ENCODE measurements at regions not wholly inside any gene's neighbourhood (a gene's known extent, or its start where the extent isn't known, plus 50 kb on each side); places are given as distances from the start of the nearest gene placed in this dataset.

- Histone ChIP-seq H3K27ac (no peak overlapping the region), H3K4me1 (ENCODE audit: insufficient read depth) (no peaks in the 10 kb centered on the region), H3K9me3 (no peaks in the 10 kb centered on the region), H3K27me3 (no peaks in the 10 kb centered on the region), H3K36me3 (no peaks in the 10 kb centered on the region), H3K4me3 (no peak overlapping the region)
- 81 to 95% (median 87%) methylated on average over 6 of the region's 6 CpGs for WGBS, 3 donors
- intact Hi-C loops (cut with DNase I), result no loop called here
- TF ChIP-seq EP300 (IDR thresholded peaks at IDR 0.05), result no peak
- no peak for TF ChIP-seq CTCF (IDR thresholded peaks at IDR 0.05)
- no peak for TF ChIP-seq POLR2A (IDR thresholded peaks at IDR 0.05)
- no peak for DNase-seq
Observed at GRCh38 chr5:173550641-173551040, 65.8 kb downstream of the BOD1 start.

- Histone ChIP-seq H3K27ac (no peak overlapping the region), H3K4me3 (no peak overlapping the region), H3K4me1 (ENCODE audit: insufficient read depth) (no peaks in the 10 kb centered on the region), H3K27me3 (no peaks in the 10 kb centered on the region), H3K36me3 (no peaks in the 10 kb centered on the region), H3K9me3 (no peaks in the 10 kb centered on the region)
- TF ChIP-seq CTCF (IDR thresholded peaks at IDR 0.05), result no peak
- no peak for TF ChIP-seq POLR2A (IDR thresholded peaks at IDR 0.05)
- TF ChIP-seq EP300 (IDR thresholded peaks at IDR 0.05), result no peak
- intact Hi-C loops (cut with DNase I), result no loop called here
- DNase-seq, result no peak
- 82 to 93% (median 91%) methylated on average over 3 of the region's 3 CpGs for WGBS, 3 donors
Observed at GRCh38 chr5:173549644-173550043, 66.8 kb downstream of the BOD1 start.

GRCh38 chr5:173547579-173547978 lies 68.9 kb downstream of the BOD1 start:
- no peaks in the 10 kb centered on the region for H3K36me3 ChIP-seq
- H3K27me3 ChIP-seq, result no peaks in the 10 kb centered on the region
- H3K9me3 ChIP-seq, result no peaks in the 10 kb centered on the region
- intact Hi-C loops (cut with DNase I), result no loop called here
- TF ChIP-seq CTCF (IDR thresholded peaks at IDR 0.05) (no peak), POLR2A (IDR thresholded peaks at IDR 0.05) (no peak), EP300 (IDR thresholded peaks at IDR 0.05) (no peak)
- no peak for DNase-seq
- H3K4me3 ChIP-seq, result no peak overlapping the region
- 87 to 93% (median 88%) methylated on average over 3 of the region's 3 CpGs for WGBS, 3 donors
- H3K4me1 ChIP-seq (ENCODE audit: insufficient read depth), result no peaks in the 10 kb centered on the region
- no peak overlapping the region for H3K27ac ChIP-seq

GRCh38 chr5:173542964-173543363 lies 73.5 kb downstream of the BOD1 start:
- H3K4me3 ChIP-seq, result no peak overlapping the region
- H3K9me3 ChIP-seq, result no peaks in the 10 kb centered on the region
- DNase-seq, result no peak
- no peak overlapping the region for H3K27ac ChIP-seq
- intact Hi-C loops (cut with DNase I), result no loop called here
- H3K4me1 ChIP-seq (ENCODE audit: insufficient read depth), result no peaks in the 10 kb centered on the region
- TF ChIP-seq CTCF (IDR thresholded peaks at IDR 0.05) (no peak), EP300 (IDR thresholded peaks at IDR 0.05) (no peak), POLR2A (IDR thresholded peaks at IDR 0.05) (no peak)
- H3K27me3 ChIP-seq, result no peaks in the 10 kb centered on the region
- 94 to 97% (median 95%) methylated on average over 9 of the region's 9 CpGs for WGBS, 3 donors
- no peaks in the 10 kb centered on the region for H3K36me3 ChIP-seq

GRCh38 chr5:173542159-173542558 lies 74.3 kb downstream of the BOD1 start:
- no peak for TF ChIP-seq POLR2A (IDR thresholded peaks at IDR 0.05)
- TF ChIP-seq EP300 (IDR thresholded peaks at IDR 0.05), result no peak
- no peak for TF ChIP-seq CTCF (IDR thresholded peaks at IDR 0.05)
- no peak for DNase-seq
- Histone ChIP-seq H3K4me1 (ENCODE audit: insufficient read depth) (no peaks in the 10 kb centered on the region), H3K9me3 (no peaks in the 10 kb centered on the region), H3K27me3 (no peaks in the 10 kb centered on the region), H3K27ac (no peak overlapping the region), H3K4me3 (no peak overlapping the region), H3K36me3 (no peaks in the 10 kb centered on the region)
- intact Hi-C loops (cut with DNase I), result no loop called here
- WGBS, 3 donors, result 88 to 92% (median 88%) methylated on average over 4 of the region's 4 CpGs
